Mucosa of descending colon (tissue), 3 donors: ENCODE measurements at regions not wholly inside any gene's neighbourhood (a gene's known extent, or its start where the extent isn't known, plus 50 kb on each side); places are given as distances from the start of the nearest gene placed in this dataset.
"Not testable (repeated sequence)": the region's sequence is repeated elsewhere in the genome, so short reads cannot be mapped to it uniquely, and the experiment has no call there.

ENCODE experiments used
- ATAC-seq: fragments of 200-7000 bp; cut with Tn5 transposase; one replicate; pipeline ENCODE4 v1.9.1; 2020; ENCODE audit warnings: mild to moderate bottlenecking, moderate library complexity
- DNase-seq, 3 donors: peaks; one replicate each; pipeline ENCODE4 v3.0.0-alpha.2; 2020
- H3K36me3 ChIP-seq: fragments of 200-600 bp; one replicate; pipeline ENCODE4 v1.8.0; 2021; ENCODE audit warnings: low read depth, mild to moderate bottlenecking
- H3K4me1 ChIP-seq: fragments of 200-600 bp; one replicate; pipeline ENCODE4 v1.8.0; 2021; ENCODE audit warnings: low read depth, mild to moderate bottlenecking
- H3K4me3 ChIP-seq: fragments of 200-600 bp; one replicate; pipeline ENCODE4 v1.8.0; 2021; ENCODE audit warnings: mild to moderate bottlenecking
- H3K9me3 ChIP-seq: fragments of 200-600 bp; one replicate; pipeline ENCODE4 v1.8.0; 2021; ENCODE audit warnings: mild to moderate bottlenecking
- CTCF ChIP-seq: fragments of 200-600 bp; IDR thresholded peaks from one replicate; pipeline ENCODE4 v1.8.0; 2022; ENCODE audit warnings: antibody characterized with exemption, mild to moderate bottlenecking
- intact Hi-C, 2 donors: fragments of 100-400 bp; cut with DNase I in 1 of 2; cut with micrococcal nuclease in 1 of 2; formaldehyde crosslinking; loops; one replicate each; pipeline versions ENCODE4 v1.11.0 to v1.11.1; 2022; cut with DNase I, micrococcal nuclease
- donor health status: DM: no; HTN: no; CAD: no; lungs with moderate emphysema.
- donor health status: DM: no; HTN: no; CAD: no.
- donor health status: DM: no; HTN: yes; CAD: no.

GRCh38 chr18:52228166-52228565, 111.8 kb upstream of the DCC start:
- no peak for TF ChIP-seq CTCF
- intact Hi-C loops = no loop called here
- ATAC-seq (no peak), DNase-seq (no peak)
- Histone ChIP-seq H3K4me3 (no peak overlapping the region), H3K36me3 (no peaks in the 10 kb centered on the region), H3K9me3 (no peaks in the 10 kb centered on the region), H3K4me1 (no peaks in the 10 kb centered on the region)

GRCh38 chr18:52236131-52236530, 103.9 kb upstream of the DCC start:
- Histone ChIP-seq H3K9me3 (no peaks in the 10 kb centered on the region), H3K4me1 (no peaks in the 10 kb centered on the region), H3K4me3 (no peak overlapping the region), H3K36me3 (no peaks in the 10 kb centered on the region)
- intact Hi-C loops = no loop called here
- no peak for TF ChIP-seq CTCF
- ATAC-seq = no peak
- no peak for DNase-seq

- no peaks in the 10 kb centered on the region for H3K36me3 ChIP-seq
- H3K4me1 ChIP-seq = no peaks in the 10 kb centered on the region
- H3K9me3 ChIP-seq = no peaks in the 10 kb centered on the region
- ATAC-seq (no peak), DNase-seq (no peak)
- TF ChIP-seq CTCF = no peak
- intact Hi-C loops = no loop called here
- no peak overlapping the region for H3K4me3 ChIP-seq
Measured at GRCh38 chr18:52237551-52237950, 102.4 kb upstream of the DCC start.

GRCh38 chr18:52242711-52243110, 97.3 kb upstream of the DCC start:
- no peak overlapping the region for H3K4me3 ChIP-seq
- no peaks in the 10 kb centered on the region for H3K9me3 ChIP-seq
- no peaks in the 10 kb centered on the region for H3K4me1 ChIP-seq
- no peak for TF ChIP-seq CTCF
- intact Hi-C loops = no loop called here
- no peak for DNase-seq
- no peaks in the 10 kb centered on the region for H3K36me3 ChIP-seq
- no peak for ATAC-seq

GRCh38 chr18:52244658-52245057, 95.3 kb upstream of the DCC start:
- intact Hi-C loops = no loop called here
- no peak for ATAC-seq
- no peaks in the 10 kb centered on the region for H3K9me3 ChIP-seq
- H3K4me1 ChIP-seq = no peaks in the 10 kb centered on the region
- TF ChIP-seq CTCF = no peak
- H3K4me3 ChIP-seq = no peak overlapping the region
- no peak for DNase-seq
- no peaks in the 10 kb centered on the region for H3K36me3 ChIP-seq

- no peak overlapping the region for H3K4me3 ChIP-seq
- no peak for DNase-seq
- TF ChIP-seq CTCF = no peak
- no peak for ATAC-seq
- intact Hi-C loops = no loop called here
- H3K36me3 ChIP-seq = no peaks in the 10 kb centered on the region
- no peaks in the 10 kb centered on the region for H3K9me3 ChIP-seq
- no peaks in the 10 kb centered on the region for H3K4me1 ChIP-seq
Measured at GRCh38 chr18:52254367-52254766, 85.6 kb upstream of the DCC start.

GRCh38 chr18:52257417-52257816, 82.6 kb upstream of the DCC start:
- H3K36me3 ChIP-seq, DNase-seq, intact Hi-C loops, H3K9me3 ChIP-seq, ATAC-seq, H3K4me1 ChIP-seq, H3K4me3 ChIP-seq: not testable (repeated sequence)
